Upper lobe of right lung (tissue), 1 donor: ENCODE measurements at regions not wholly inside any gene's neighbourhood (a gene's known extent, or its start where the extent isn't known, plus 50 kb on each side); places are given as distances from the start of the nearest gene placed in this dataset.
A peak's percentile ranks its signal among the peaks of the same experiment; 100 is the strongest.

ENCODE experiments used
- ATAC-seq: fragments of 200-7000 bp; cut with Tn5 transposase; one replicate; pipeline ENCODE4 v1.9.1; 2020; ENCODE audit warnings: mild to moderate bottlenecking, moderate library complexity
- DNase-seq: peaks from one replicate; pipeline ENCODE4 v3.0.0-alpha.2; 2020
- H3K27ac ChIP-seq: fragments of 200-600 bp; one replicate; pipeline ENCODE4 v1.8.0; 2022
- H3K27me3 ChIP-seq: fragments of 200-600 bp; one replicate; pipeline ENCODE4 v1.8.0; 2022; ENCODE audit warnings: mild to moderate bottlenecking
- H3K36me3 ChIP-seq: fragments of 200-600 bp; one replicate; pipeline ENCODE4 v1.8.0; 2022
- H3K4me1 ChIP-seq: fragments of 200-600 bp; one replicate; pipeline ENCODE4 v1.8.0; 2022
- H3K4me3 ChIP-seq: fragments of 200-600 bp; one replicate; pipeline ENCODE4 v1.8.0; 2022; ENCODE audit warnings: mild to moderate bottlenecking
- H3K9me3 ChIP-seq: fragments of 200-600 bp; one replicate; pipeline ENCODE4 v1.8.0; 2022
- intact Hi-C: fragments of 100-400 bp; cut with DNase I; formaldehyde crosslinking; loops from one replicate; pipeline ENCODE4 v1.11.0; 2022
- TF ChIP-seq, protein P1 (sequence below): fragments of 200-600 bp; IDR thresholded peaks from one replicate; pipeline ENCODE4 v1.8.0; 2022; ENCODE audit warnings: antibody characterized with exemption
- donor health status: DM: no; HTN: yes; CAD: no; lungs with severe emphysema.

DNA sequence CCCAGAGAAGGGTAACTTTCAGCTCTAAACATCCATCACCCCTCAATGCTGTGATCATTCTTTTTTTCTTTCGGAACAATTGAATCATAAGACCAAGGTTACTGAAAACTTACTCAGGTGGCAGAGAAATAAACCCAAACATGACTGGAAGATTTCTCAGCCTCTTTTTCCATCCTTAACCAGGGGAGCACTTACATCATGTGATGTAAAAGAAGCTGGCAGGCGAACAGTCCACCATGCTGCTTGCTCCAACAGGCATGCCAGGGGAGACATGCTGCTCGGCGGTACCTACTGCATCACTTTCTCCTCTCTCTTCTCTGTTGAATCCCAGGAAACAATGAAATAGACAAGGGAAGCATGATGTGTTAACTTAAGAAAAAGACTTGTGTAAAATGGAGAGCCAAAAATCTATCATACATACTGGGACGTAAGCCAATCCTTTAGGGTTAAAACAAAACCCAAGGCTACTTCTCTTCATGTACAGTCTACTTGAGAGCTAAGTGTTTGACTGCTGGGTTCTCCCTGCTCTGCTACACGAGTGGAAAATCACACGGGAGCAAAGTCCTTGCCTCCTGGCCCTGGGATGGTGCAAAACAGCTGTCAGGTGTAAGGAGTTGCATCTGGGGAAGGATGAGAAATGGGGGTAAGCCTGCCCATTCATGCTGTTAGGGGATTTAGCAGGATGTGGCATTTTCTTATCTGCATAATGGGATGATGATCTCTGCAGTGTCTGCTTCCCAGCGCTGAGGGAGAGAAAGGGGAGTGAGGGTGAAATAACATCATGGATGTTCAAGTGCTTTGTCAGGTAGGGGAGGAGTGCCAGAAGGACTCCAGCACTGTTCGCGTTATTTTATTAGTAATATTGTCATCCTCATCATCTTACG lies 64.3 kb upstream of the ZNF438 start:
- TF ChIP-seq, protein P1, sequence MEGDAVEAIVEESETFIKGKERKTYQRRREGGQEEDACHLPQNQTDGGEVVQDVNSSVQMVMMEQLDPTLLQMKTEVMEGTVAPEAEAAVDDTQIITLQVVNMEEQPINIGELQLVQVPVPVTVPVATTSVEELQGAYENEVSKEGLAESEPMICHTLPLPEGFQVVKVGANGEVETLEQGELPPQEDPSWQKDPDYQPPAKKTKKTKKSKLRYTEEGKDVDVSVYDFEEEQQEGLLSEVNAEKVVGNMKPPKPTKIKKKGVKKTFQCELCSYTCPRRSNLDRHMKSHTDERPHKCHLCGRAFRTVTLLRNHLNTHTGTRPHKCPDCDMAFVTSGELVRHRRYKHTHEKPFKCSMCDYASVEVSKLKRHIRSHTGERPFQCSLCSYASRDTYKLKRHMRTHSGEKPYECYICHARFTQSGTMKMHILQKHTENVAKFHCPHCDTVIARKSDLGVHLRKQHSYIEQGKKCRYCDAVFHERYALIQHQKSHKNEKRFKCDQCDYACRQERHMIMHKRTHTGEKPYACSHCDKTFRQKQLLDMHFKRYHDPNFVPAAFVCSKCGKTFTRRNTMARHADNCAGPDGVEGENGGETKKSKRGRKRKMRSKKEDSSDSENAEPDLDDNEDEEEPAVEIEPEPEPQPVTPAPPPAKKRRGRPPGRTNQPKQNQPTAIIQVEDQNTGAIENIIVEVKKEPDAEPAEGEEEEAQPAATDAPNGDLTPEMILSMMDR = no peak
- Histone ChIP-seq H3K27me3 (no peaks in the 10 kb centered on the region), H3K9me3 (no peaks in the 10 kb centered on the region), H3K36me3 (no peaks in the 10 kb centered on the region), H3K4me1 (no peaks in the 10 kb centered on the region), H3K27ac (no peak overlapping the region), H3K4me3 (no peak overlapping the region)
- ATAC-seq (no peak), DNase-seq (no peak)
- intact Hi-C loops = no loop called here

DNA sequence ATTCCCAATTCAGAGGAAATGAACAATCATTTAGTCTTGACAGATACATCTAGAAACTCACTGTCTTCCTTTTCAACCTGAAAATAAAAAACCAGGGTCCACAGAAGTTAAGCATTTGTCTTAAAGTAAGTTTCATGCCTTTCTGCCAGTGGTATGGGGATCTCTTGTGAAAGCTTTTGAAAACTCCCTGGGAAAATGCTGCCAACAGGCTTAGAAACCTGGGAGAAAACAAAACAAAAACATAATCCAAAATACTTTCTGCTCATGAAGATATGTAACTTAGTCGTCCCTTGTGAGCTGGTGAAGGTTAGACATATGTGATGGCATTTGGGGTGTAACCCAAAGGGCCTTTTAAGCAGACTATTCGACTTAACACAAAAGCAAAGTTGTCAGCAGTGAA lies 66.4 kb upstream of the ZNF438 start:
- Histone ChIP-seq H3K36me3 (no peaks in the 10 kb centered on the region), H3K27me3 (no peaks in the 10 kb centered on the region), H3K4me3 (no peak overlapping the region), H3K4me1 (no peaks in the 10 kb centered on the region), H3K9me3 (no peaks in the 10 kb centered on the region), H3K27ac (no peak overlapping the region)
- DNase-seq (no peak), ATAC-seq (no peak)
- intact Hi-C loops = no loop called here
- TF ChIP-seq, protein P1 = no peak

DNA sequence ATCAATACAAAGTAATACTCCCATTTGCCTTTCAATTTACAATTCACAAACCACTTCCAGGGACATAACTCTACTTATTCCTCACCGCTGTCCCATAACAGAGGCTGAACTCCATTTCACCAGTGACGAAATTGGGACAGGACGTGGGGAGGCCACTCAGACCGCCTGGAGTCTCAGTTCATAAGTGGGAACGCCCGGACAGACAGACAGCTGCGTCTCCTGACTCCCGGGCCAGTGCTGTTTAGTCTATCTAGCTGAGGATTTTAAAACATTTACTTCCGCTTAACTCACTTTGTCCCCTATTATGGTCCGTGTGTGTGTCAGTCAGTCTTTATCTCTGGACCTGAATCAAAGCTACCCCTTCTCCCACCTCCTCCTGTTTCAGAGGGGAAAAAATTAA lies 67.4 kb upstream of the ZNF438 start:
- no peaks in the 10 kb centered on the region for H3K9me3 ChIP-seq
- H3K4me3 ChIP-seq = no peak overlapping the region
- DNase-seq (no peak), ATAC-seq (peak; percentile 60)
- TF ChIP-seq, protein P1 = no peak
- intact Hi-C loops = no loop called here
- no peaks in the 10 kb centered on the region for H3K36me3 ChIP-seq
- H3K27me3 ChIP-seq = no peaks in the 10 kb centered on the region
- no peak overlapping the region for H3K27ac ChIP-seq
- H3K4me1 ChIP-seq = no peaks in the 10 kb centered on the region

DNA sequence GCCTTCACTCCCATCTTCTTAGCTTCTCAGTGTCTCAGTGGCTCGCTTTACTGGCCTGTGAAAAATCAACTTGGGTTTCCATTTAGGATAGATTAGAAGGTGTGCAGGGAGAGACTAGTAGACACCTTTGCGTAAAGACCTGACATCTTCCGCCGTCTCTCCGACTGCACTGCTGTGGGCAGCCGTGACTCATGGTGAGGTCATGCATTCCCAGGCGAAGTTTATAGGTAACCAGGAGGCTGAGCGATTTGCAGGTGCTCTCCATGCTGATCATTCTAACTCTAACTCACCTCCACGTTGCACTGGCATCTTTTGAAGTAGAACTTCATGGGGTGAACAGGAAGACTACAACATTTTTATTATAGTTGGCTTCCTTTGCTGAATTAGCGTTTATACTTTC lies 68.0 kb upstream of the ZNF438 start:
- no peaks in the 10 kb centered on the region for H3K36me3 ChIP-seq
- no peak for ATAC-seq
- intact Hi-C loops = no loop called here
- no peaks in the 10 kb centered on the region for H3K9me3 ChIP-seq
- H3K27ac ChIP-seq = no peak overlapping the region
- H3K27me3 ChIP-seq = no peaks in the 10 kb centered on the region
- TF ChIP-seq, protein P1 = no peak
- H3K4me1 ChIP-seq = no peaks in the 10 kb centered on the region
- no peak for DNase-seq
- H3K4me3 ChIP-seq = no peak overlapping the region

DNA sequence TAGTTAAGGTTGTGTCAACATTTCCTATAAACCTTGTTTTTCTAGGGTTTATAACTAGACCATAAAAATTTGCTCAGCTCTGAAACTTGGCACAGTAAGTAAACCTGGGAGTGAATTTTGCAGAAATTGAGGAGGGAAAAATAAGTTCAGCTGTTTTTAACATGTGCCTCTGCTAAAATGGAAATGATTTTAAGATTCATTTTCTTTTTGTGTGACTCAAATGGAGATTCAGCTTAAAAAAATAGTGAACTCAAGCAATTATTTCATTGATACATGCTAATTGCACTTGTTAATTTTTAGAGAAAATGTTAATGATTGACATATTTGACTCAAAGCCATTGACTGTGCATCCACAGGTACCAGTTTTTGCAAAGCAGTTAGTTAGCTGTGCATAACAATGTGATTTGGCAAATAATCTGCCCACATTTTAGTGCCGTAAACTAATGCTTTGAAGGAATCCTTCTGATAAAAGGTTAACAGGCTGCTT lies 68.5 kb upstream of the ZNF438 start:
- no peak overlapping the region for H3K4me3 ChIP-seq
- no peaks in the 10 kb centered on the region for H3K27me3 ChIP-seq
- no peaks in the 10 kb centered on the region for H3K4me1 ChIP-seq
- ATAC-seq (no peak), DNase-seq (no peak)
- H3K9me3 ChIP-seq = no peaks in the 10 kb centered on the region
- H3K27ac ChIP-seq = no peak overlapping the region
- no peaks in the 10 kb centered on the region for H3K36me3 ChIP-seq
- intact Hi-C loops = no loop called here
- TF ChIP-seq, protein P1 = no peak
